ENCODE measurements at regions not wholly inside any gene's neighbourhood (a gene's known extent, or its start where the extent isn't known, plus 50 kb on each side); places are given as distances from the start of the nearest gene placed in this dataset.

GRCh38 chr4:136810626-136811025 is 721.7 kb downstream of the PCDH18 start:
- WGBS, 2 experiments, result 96 to 97% methylated on average over 6 of the region's 6 CpGs
- Histone ChIP-seq H3K27me3 (ENCODE audit: control insufficient read depth, insufficient read depth, low read length, poor library complexity, severe bottlenecking) (no peaks in the 10 kb centered on the region), H3K27ac (ENCODE audit: insufficient read depth, low read depth, low read length, poor library complexity, severe bottlenecking) (no peak overlapping the region), H3K36me3 (ENCODE audit: control insufficient read depth, insufficient read depth, low read length) (no peaks in the 10 kb centered on the region), H3K4me1 (ENCODE audit: control insufficient read depth, insufficient read depth, low read length) (no peaks in the 10 kb centered on the region), H3K9me3 (ENCODE audit: control insufficient read depth, low read length) (peaks cover 4% of the 10 kb centered on the region), H3K4me3 (ENCODE audit: insufficient read depth, low read depth, low read length) (no peak overlapping the region)

GRCh38 chr4:136806844-136807243 is 725.5 kb downstream of the PCDH18 start:
- Histone ChIP-seq H3K4me1 (ENCODE audit: control insufficient read depth, insufficient read depth, low read length) (no peaks in the 10 kb centered on the region), H3K9me3 (ENCODE audit: control insufficient read depth, low read length) (peaks cover 5% of the 10 kb centered on the region), H3K36me3 (ENCODE audit: control insufficient read depth, insufficient read depth, low read length) (no peaks in the 10 kb centered on the region), H3K27me3 (ENCODE audit: control insufficient read depth, insufficient read depth, low read length, poor library complexity, severe bottlenecking) (no peaks in the 10 kb centered on the region), H3K27ac (ENCODE audit: insufficient read depth, low read depth, low read length, poor library complexity, severe bottlenecking) (no peak overlapping the region), H3K4me3 (ENCODE audit: insufficient read depth, low read depth, low read length) (no peak overlapping the region)
- WGBS, 2 experiments, result 73 to 93% methylated on average over 1 of the region's 1 CpG

GRCh38 chr4:136805617-136806016 is 726.7 kb downstream of the PCDH18 start:
- WGBS, 2 experiments, result 96 to 98% methylated on average over 2 of the region's 2 CpGs
- Histone ChIP-seq H3K9me3 (ENCODE audit: control insufficient read depth, low read length) (peaks cover 5% of the 10 kb centered on the region), H3K27ac (ENCODE audit: insufficient read depth, low read depth, low read length, poor library complexity, severe bottlenecking) (no peak overlapping the region), H3K27me3 (ENCODE audit: control insufficient read depth, insufficient read depth, low read length, poor library complexity, severe bottlenecking) (no peaks in the 10 kb centered on the region), H3K4me1 (ENCODE audit: control insufficient read depth, insufficient read depth, low read length) (no peaks in the 10 kb centered on the region), H3K4me3 (ENCODE audit: insufficient read depth, low read depth, low read length) (no peak overlapping the region), H3K36me3 (ENCODE audit: control insufficient read depth, insufficient read depth, low read length) (no peaks in the 10 kb centered on the region)

- 62 to 65% methylated on average over 3 of the region's 3 CpGs for WGBS, 2 experiments
- Histone ChIP-seq H3K9me3 (ENCODE audit: control insufficient read depth, low read length) (peaks cover 5% of the 10 kb centered on the region), H3K36me3 (ENCODE audit: control insufficient read depth, insufficient read depth, low read length) (no peaks in the 10 kb centered on the region), H3K4me3 (ENCODE audit: insufficient read depth, low read depth, low read length) (no peak overlapping the region), H3K27me3 (ENCODE audit: control insufficient read depth, insufficient read depth, low read length, poor library complexity, severe bottlenecking) (no peaks in the 10 kb centered on the region), H3K4me1 (ENCODE audit: control insufficient read depth, insufficient read depth, low read length) (no peaks in the 10 kb centered on the region), H3K27ac (ENCODE audit: insufficient read depth, low read depth, low read length, poor library complexity, severe bottlenecking) (no peak overlapping the region)
Observed at GRCh38 chr4:136803433-136803832, 728.9 kb downstream of the PCDH18 start.

GRCh38 chr4:136800248-136800647 is 732.0 kb downstream of the PCDH18 start:
- WGBS, 2 experiments, result 93 to 97% methylated on average over 2 to 3 of the region's 3 CpGs
- Histone ChIP-seq H3K4me1 (ENCODE audit: control insufficient read depth, insufficient read depth, low read length) (no peaks in the 10 kb centered on the region), H3K36me3 (ENCODE audit: control insufficient read depth, insufficient read depth, low read length) (no peaks in the 10 kb centered on the region), H3K27me3 (ENCODE audit: control insufficient read depth, insufficient read depth, low read length, poor library complexity, severe bottlenecking) (no peaks in the 10 kb centered on the region), H3K27ac (ENCODE audit: insufficient read depth, low read depth, low read length, poor library complexity, severe bottlenecking) (no peak overlapping the region), H3K9me3 (ENCODE audit: control insufficient read depth, low read length) (no peaks in the 10 kb centered on the region), H3K4me3 (ENCODE audit: insufficient read depth, low read depth, low read length) (no peak overlapping the region)

GRCh38 chr4:136796953-136797352 is 735.3 kb downstream of the PCDH18 start:
- Histone ChIP-seq H3K27me3 (ENCODE audit: control insufficient read depth, insufficient read depth, low read length, poor library complexity, severe bottlenecking) (no peaks in the 10 kb centered on the region), H3K9me3 (ENCODE audit: control insufficient read depth, low read length) (no peaks in the 10 kb centered on the region), H3K4me1 (ENCODE audit: control insufficient read depth, insufficient read depth, low read length) (no peaks in the 10 kb centered on the region), H3K4me3 (ENCODE audit: insufficient read depth, low read depth, low read length) (no peak overlapping the region), H3K36me3 (ENCODE audit: control insufficient read depth, insufficient read depth, low read length) (no peaks in the 10 kb centered on the region), H3K27ac (ENCODE audit: insufficient read depth, low read depth, low read length, poor library complexity, severe bottlenecking) (no peak overlapping the region)
- 79% methylated on average over 3 of the region's 3 CpGs for WGBS, 2 experiments

GRCh38 chr4:136793848-136794247 is 738.4 kb downstream of the PCDH18 start:
- H3K27ac ChIP-seq (ENCODE audit: insufficient read depth, low read depth, low read length, poor library complexity, severe bottlenecking), result no peak overlapping the region
- H3K9me3 ChIP-seq (ENCODE audit: control insufficient read depth, low read length), result no peaks in the 10 kb centered on the region
- H3K4me1 ChIP-seq (ENCODE audit: control insufficient read depth, insufficient read depth, low read length), result no peaks in the 10 kb centered on the region
- H3K27me3 ChIP-seq (ENCODE audit: control insufficient read depth, insufficient read depth, low read length, poor library complexity, severe bottlenecking), result no peaks in the 10 kb centered on the region
- H3K4me3 ChIP-seq (ENCODE audit: insufficient read depth, low read depth, low read length), result no peak overlapping the region
- H3K36me3 ChIP-seq (ENCODE audit: control insufficient read depth, insufficient read depth, low read length), result no peaks in the 10 kb centered on the region
- 82 to 89% methylated on average over 2 to 4 of the region's 4 CpGs for WGBS, 2 experiments

- 88 to 100% methylated on average over 1 of the region's 1 CpG for WGBS, 2 experiments
- no peak overlapping the region for H3K27ac ChIP-seq (ENCODE audit: insufficient read depth, low read depth, low read length, poor library complexity, severe bottlenecking)
- H3K36me3 ChIP-seq (ENCODE audit: control insufficient read depth, insufficient read depth, low read length), result no peaks in the 10 kb centered on the region
- no peaks in the 10 kb centered on the region for H3K9me3 ChIP-seq (ENCODE audit: control insufficient read depth, low read length)
- no peak overlapping the region for H3K4me3 ChIP-seq (ENCODE audit: insufficient read depth, low read depth, low read length)
- no peaks in the 10 kb centered on the region for H3K27me3 ChIP-seq (ENCODE audit: control insufficient read depth, insufficient read depth, low read length, poor library complexity, severe bottlenecking)
- H3K4me1 ChIP-seq (ENCODE audit: control insufficient read depth, insufficient read depth, low read length), result no peaks in the 10 kb centered on the region
Observed at GRCh38 chr4:136784326-136784725, 748.0 kb downstream of the PCDH18 start.

- WGBS, 2 experiments, result 90 to 97% methylated on average over 6 of the region's 6 CpGs
Observed at GRCh38 chr4:136769717-136770116, 762.6 kb downstream of the PCDH18 start.

GRCh38 chr4:136768925-136769275 is 763.4 kb downstream of the PCDH18 start:
- Histone ChIP-seq H3K9me3 (ENCODE audit: control insufficient read depth, low read length) (no peaks in the 10 kb centered on the region), H3K27ac (ENCODE audit: insufficient read depth, low read depth, low read length, poor library complexity, severe bottlenecking) (peak overlapping the region; percentile 4)

More at GRCh38 chr4:136769717-136770116, 762.6 kb downstream of the PCDH18 start:
- H3K4me1 ChIP-seq (ENCODE audit: control insufficient read depth, insufficient read depth, low read length), result peaks cover 3% of the 10 kb centered on the region
- H3K4me3 ChIP-seq (ENCODE audit: insufficient read depth, low read depth, low read length), result no peak overlapping the region
- H3K27me3 ChIP-seq (ENCODE audit: control insufficient read depth, insufficient read depth, low read length, poor library complexity, severe bottlenecking), result no peaks in the 10 kb centered on the region
- H3K27ac ChIP-seq (ENCODE audit: insufficient read depth, low read depth, low read length, poor library complexity, severe bottlenecking), result no peak overlapping the region
- H3K36me3 ChIP-seq (ENCODE audit: control insufficient read depth, insufficient read depth, low read length), result no peaks in the 10 kb centered on the region
- H3K9me3 ChIP-seq (ENCODE audit: control insufficient read depth, low read length), result no peaks in the 10 kb centered on the region

More at GRCh38 chr4:136768925-136769275, 763.4 kb downstream of the PCDH18 start:
- Histone ChIP-seq H3K4me1 (ENCODE audit: control insufficient read depth, insufficient read depth, low read length) (peaks cover 3% of the 10 kb centered on the region), H3K4me3 (ENCODE audit: insufficient read depth, low read depth, low read length) (no peak overlapping the region), H3K27me3 (ENCODE audit: control insufficient read depth, insufficient read depth, low read length, poor library complexity, severe bottlenecking) (no peaks in the 10 kb centered on the region), H3K36me3 (ENCODE audit: control insufficient read depth, insufficient read depth, low read length) (no peaks in the 10 kb centered on the region)
- 70 to 74% methylated on average over 1 of the region's 1 CpG for WGBS, 2 experiments
